PC-9 (cell line): ENCODE measurements at regions not wholly inside any gene's neighbourhood (a gene's known extent, or its start where the extent isn't known, plus 50 kb on each side); places are given as distances from the start of the nearest gene placed in this dataset.

Experiments
- BruUV-seq: library from RNA; stranded (reverse); fragments of 400-500 nt; replicated peaks from 2 replicates; lab custom pipeline; 2021; lab: Mats Ljungman, UMichigan
- CTCF ChIA-PET: fragments of 300-600 bp; sonication (Branson Sonifier 250); formaldehyde crosslinking; loops from one replicate; lab custom pipeline; 2022; ENCODE audit warnings: antibody characterized with exemption; lab: Charles Lee
- POLR2A ChIA-PET: fragments of 300-600 bp; sonication (Branson Sonifier 250); formaldehyde crosslinking; loops from one replicate; lab custom pipeline; 2022; ENCODE audit warnings: antibody characterized with exemption; ENCODE audit not compliant: unreplicated experiment; lab: Charles Lee
- DNase-seq, 2 experiments: peaks; one replicate each; pipeline versions ENCODE4 v3.0.0 to v3.0.0-alpha.2; 2015 to 2022; ENCODE audit warnings: mixed read lengths in 1 of 2
- H2AFZ ChIP-seq: fragments of 200-600 bp; sonication (generic); 2 replicates; pipeline ENCODE4 v1.8.1; 2017; ENCODE audit warnings: antibody characterized with exemption
- H3F3A ChIP-seq: fragments of 200-600 bp; sonication (generic); 2 replicates; pipeline ENCODE4 v1.8.1; 2017; ENCODE audit warnings: antibody characterized with exemption, mild to moderate bottlenecking, low read depth; ENCODE audit not compliant: insufficient read depth
- H3K27ac ChIP-seq: fragments of 200-600 bp; sonication (generic); 2 replicates; pipeline ENCODE4 v1.6.1; 2016; ENCODE audit warnings: mixed run types
- H3K27me3 ChIP-seq: fragments of 200-600 bp; sonication (generic); 2 replicates; pipeline ENCODE4 v1.6.1; 2016; ENCODE audit warnings: low read depth, mixed run types; ENCODE audit not compliant: insufficient read depth
- H3K36me3 ChIP-seq: fragments of 200-600 bp; sonication (generic); 2 replicates; pipeline ENCODE4 v1.6.1; 2016; ENCODE audit warnings: low read depth, mixed run types
- H3K4me1 ChIP-seq: fragments of 200-600 bp; sonication (generic); replicated peaks from 2 replicates; pipeline ENCODE4 v1.6.1; 2016; ENCODE audit warnings: mixed run types; ENCODE audit not compliant: insufficient read depth
- H3K4me2 ChIP-seq: fragments of 200-600 bp; sonication (generic); 2 replicates; pipeline ENCODE4 v1.6.1; 2017; ENCODE audit warnings: mixed run types
- H3K4me3 ChIP-seq: fragments of 200-600 bp; sonication (generic); 2 replicates; pipeline ENCODE4 v1.6.1; 2016; ENCODE audit warnings: mixed run types
- H3K79me2 ChIP-seq: fragments of 200-600 bp; sonication (generic); 2 replicates; pipeline ENCODE4 v1.6.1; 2017; ENCODE audit warnings: low read depth, mixed run types
- H3K9me2 ChIP-seq: fragments of 200-600 bp; sonication (generic); 2 replicates; pipeline ENCODE4 v1.8.1; 2017; ENCODE audit warnings: mild to moderate bottlenecking; ENCODE audit not compliant: insufficient read depth
- H3K9me3 ChIP-seq: fragments of 200-600 bp; sonication (generic); 2 replicates; pipeline ENCODE4 v1.8.1; 2016; ENCODE audit warnings: low read depth; ENCODE audit not compliant: insufficient read depth
- H4K20me1 ChIP-seq: fragments of 200-600 bp; sonication (generic); 2 replicates; pipeline ENCODE4 v1.8.1; 2017; ENCODE audit not compliant: insufficient read depth
- CTCF ChIP-seq: fragments of 200-600 bp; sonication (generic); conservative IDR thresholded peaks from 2 replicates; pipeline ENCODE4 v1.6.1; 2017; ENCODE audit warnings: mixed run types, antibody characterized with exemption, mild to moderate bottlenecking, moderate library complexity
- EZH2 ChIP-seq: fragments of 200-600 bp; sonication (generic); IDR thresholded peaks from 2 replicates; pipeline ENCODE4 v1.8.0; 2017; ENCODE audit warnings: antibody characterized with exemption, low read depth
- intact Hi-C: fragments of 100-400 bp; cut with micrococcal nuclease; formaldehyde crosslinking; loops from one replicate; pipeline ENCODE4 v1.10.0; 2022; ENCODE audit not compliant: unreplicated experiment

- Histone ChIP-seq H3K4me2 (no peak overlapping the region), H3F3A (no peaks in the 10 kb centered on the region), H4K20me1 (no peaks in the 10 kb centered on the region), H3K27ac (no peak overlapping the region), H3K4me3 (no peak overlapping the region), H3K4me1 (no peaks in the 10 kb centered on the region), H2AFZ (0 out of 2 replicates have a peak overlapping the region, but pooled peaks have one; percentile 16), H3K79me2 (no peaks in the 10 kb centered on the region), H3K36me3 (no peaks in the 10 kb centered on the region), H3K9me3 (no peaks in the 10 kb centered on the region), H3K27me3 (no peaks in the 10 kb centered on the region), H3K9me2 (no peaks in the 10 kb centered on the region; the same call in 1 of the 2 replicates)
- ChIA-PET POLR2A (no interaction called here), CTCF (no interaction called here)
- BruUV-seq: no TSS peak
- intact Hi-C loops: no loop called here
- no peak for TF ChIP-seq CTCF
- TF ChIP-seq EZH2: no peak
- no peak for DNase-seq
These were observed 135.4 kb upstream of the RGMB start for GRCh38 chr5:98638111-98638510.

GRCh38 chr5:98638701-98639100 lies 134.8 kb upstream of the RGMB start:
- H2AFZ ChIP-seq: no peak overlapping the region
- no TSS peak for BruUV-seq
- CTCF ChIA-PET: no interaction called here

GRCh38 chr5:98639274-98639673 lies 134.2 kb upstream of the RGMB start:
- Histone ChIP-seq H3K36me3 (no peaks in the 10 kb centered on the region), H3K27me3 (no peaks in the 10 kb centered on the region), H3K9me2 (no peaks in the 10 kb centered on the region; the same call in 1 of the 2 replicates), H3K4me2 (no peak overlapping the region), H3K4me3 (no peak overlapping the region), H4K20me1 (no peaks in the 10 kb centered on the region), H3K4me1 (no peaks in the 10 kb centered on the region), H3K9me3 (no peaks in the 10 kb centered on the region), H2AFZ (no peak overlapping the region), H3K79me2 (no peaks in the 10 kb centered on the region), H3F3A (no peaks in the 10 kb centered on the region), H3K27ac (no peak overlapping the region)
- TF ChIP-seq CTCF (no peak), EZH2 (no peak)
- ChIA-PET CTCF (no interaction called here), POLR2A (no interaction called here)
- intact Hi-C loops: no loop called here
- no TSS peak for BruUV-seq
- DNase-seq: no peak

More at GRCh38 chr5:98638701-98639100, 134.8 kb upstream of the RGMB start:
- no peak overlapping the region for H3K4me2 ChIP-seq
- no peaks in the 10 kb centered on the region for H3K36me3 ChIP-seq
- H3K27ac ChIP-seq: no peak overlapping the region
- no peak for DNase-seq
- H4K20me1 ChIP-seq: no peaks in the 10 kb centered on the region
- H3K9me3 ChIP-seq: no peaks in the 10 kb centered on the region
- H3F3A ChIP-seq: no peaks in the 10 kb centered on the region
- TF ChIP-seq EZH2: no peak
- TF ChIP-seq CTCF: no peak
- POLR2A ChIA-PET: no interaction called here
- H3K9me2 ChIP-seq: no peaks in the 10 kb centered on the region; the same call in 1 of the 2 replicates
- no peaks in the 10 kb centered on the region for H3K79me2 ChIP-seq
- no peak overlapping the region for H3K4me3 ChIP-seq
- intact Hi-C loops: no loop called here
- H3K4me1 ChIP-seq: no peaks in the 10 kb centered on the region
- no peaks in the 10 kb centered on the region for H3K27me3 ChIP-seq
